COLO668 (cell line): ENCODE measurements at regions not wholly inside any gene's neighbourhood (a gene's known extent, or its start where the extent isn't known, plus 50 kb on each side); places are given as distances from the start of the nearest gene placed in this dataset.
"Not testable (repeated sequence)": the region's sequence is repeated elsewhere in the genome, so short reads cannot be mapped to it uniquely, and the experiment has no call there.

Experiments used
- DNase-seq: peaks from one replicate; lab custom pipeline; 2025; ENCODE audit not compliant: unreplicated experiment; lab: John Stamatoyannopoulos, UW

- no peak for DNase-seq
Measured at GRCh38 chr17:62156949-62157348, 91.9 kb upstream of the MED13 start.

GRCh38 chr17:62154909-62155308 is 89.8 kb upstream of the MED13 start:
- DNase-seq = no peak

GRCh38 chr17:62150471-62150870 is 85.4 kb upstream of the MED13 start:
- no peak for DNase-seq

DNA sequence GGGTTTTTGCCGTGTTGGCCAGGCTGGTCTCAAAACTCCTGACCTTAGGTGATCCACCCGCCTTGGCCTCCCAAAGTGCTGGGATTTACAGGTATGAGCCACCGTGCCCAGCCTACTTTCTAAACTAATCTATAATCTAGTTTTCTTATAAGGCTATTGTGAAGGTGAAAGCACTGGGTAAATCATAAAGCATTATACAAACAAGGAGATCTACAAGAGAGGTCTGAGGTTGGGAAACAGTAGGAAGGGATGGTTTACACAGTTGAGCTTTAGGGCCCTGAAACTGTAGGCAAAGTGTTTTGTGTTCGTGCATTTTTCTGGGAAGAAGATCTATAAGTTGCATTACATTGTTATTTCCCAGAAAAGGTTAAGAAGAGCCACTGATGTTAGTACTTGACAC is 84.9 kb upstream of the MED13 start:
- no peak for DNase-seq

GRCh38 chr17:62147284-62147683 is 82.2 kb upstream of the MED13 start:
- DNase-seq = no peak

DNA sequence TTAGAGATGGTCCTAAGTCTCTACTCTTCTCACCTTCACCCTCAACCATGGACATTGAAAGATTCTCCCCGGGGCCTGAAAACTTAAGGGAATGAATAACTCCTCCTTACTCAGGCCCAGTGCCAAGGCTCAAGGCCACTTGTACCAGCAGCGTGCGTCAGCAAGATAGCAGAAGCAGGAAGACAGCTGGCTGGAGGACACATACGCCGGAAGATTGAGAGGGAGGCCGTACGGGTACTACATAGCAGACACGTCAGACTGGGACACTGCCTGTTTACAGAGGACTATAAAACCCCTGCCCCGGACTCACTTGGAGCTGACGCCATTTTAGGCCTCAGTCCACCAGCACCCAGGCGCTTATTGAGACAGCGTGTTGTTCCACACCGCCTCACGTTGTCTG is 75.8 kb upstream of the MED13 start:
- no peak for DNase-seq

- DNase-seq = no peak
Measured at GRCh38 chr17:62140376-62140775, 75.3 kb upstream of the MED13 start.

DNA sequence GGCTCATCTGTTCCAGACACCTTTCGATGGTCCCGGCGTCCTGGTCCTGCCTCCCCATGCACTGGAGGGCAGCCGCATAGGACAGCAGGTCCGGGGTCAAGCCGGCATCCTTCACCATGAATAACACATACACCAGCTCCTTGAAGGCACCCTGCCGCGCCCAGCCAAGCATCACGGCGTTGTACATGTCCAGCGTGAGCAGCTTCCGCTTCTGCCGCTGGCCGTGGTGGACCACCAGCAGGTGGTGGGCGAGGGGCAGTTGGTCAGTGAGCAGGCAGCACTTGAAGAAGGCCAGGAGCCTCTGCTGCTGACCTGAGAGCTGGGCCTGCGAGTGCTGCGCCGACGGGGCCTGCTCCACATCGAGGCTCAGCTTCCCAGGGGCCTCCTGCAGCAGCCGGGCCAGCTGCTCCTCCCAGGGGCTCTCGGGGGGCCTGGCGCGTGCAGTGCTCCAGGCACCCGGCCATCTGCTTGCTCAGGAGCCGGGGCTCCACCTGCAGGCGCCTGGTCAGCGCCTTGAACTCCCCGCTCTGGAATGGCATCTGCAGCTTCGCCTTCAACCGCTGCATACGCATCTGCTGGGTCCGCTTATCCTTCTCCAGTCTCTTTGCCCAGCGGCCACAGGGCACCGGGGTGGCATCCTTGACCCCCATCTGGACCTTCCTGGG is 74.7 kb upstream of the MED13 start:
- not testable (repeated sequence) for DNase-seq

- DNase-seq = no peak
Measured at GRCh38 chr17:62139141-62139540, 74.1 kb upstream of the MED13 start.

- DNase-seq = peak; percentile 41
Measured at GRCh38 chr17:62138676-62139121, 73.6 kb upstream of the MED13 start.

DNA sequence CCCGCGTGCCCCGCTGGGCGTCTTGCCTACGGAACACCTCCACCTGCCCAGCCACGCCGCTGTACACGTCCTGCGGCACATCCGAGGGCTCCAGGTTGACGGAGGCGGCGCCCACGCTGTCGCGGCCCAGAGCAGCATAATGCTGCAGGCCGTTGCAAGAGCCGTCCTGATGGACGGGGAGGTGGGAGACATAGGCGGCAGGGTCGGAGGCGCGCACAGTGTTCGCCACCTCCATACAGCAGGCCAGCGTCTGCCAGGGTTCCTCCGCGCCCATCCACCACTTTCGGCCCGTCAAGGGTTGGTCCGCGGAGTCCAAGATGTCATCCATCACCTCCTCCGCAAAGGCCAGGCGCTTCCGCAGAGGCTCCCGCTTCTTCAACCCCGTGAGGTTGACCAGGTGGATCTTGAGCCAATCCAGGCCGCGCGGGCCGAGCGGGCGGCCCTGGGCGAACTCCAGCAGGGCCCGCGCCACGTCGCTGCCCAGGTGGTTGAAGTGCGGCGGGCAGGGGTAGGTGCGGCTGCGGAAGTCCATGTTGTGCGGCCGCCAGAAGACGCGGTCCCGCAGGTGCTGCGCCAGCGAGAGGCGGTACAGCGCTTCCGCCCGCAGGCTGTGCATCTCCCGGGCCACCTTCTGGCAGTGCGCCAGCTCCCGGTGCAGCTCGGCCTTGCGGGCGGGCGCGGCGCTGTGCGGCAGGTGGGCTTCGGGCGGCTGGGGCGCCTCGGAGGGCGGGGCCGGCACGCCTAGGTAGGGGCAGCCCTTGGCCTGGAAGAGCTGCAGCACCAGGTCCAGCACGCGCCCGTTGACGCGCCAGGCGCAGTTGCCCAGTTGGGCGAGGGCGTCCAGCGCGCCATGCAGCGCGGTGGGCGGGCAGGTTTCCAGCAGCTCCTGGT is 72.9 kb upstream of the MED13 start:
- DNase-seq = peak; percentile 31

DNA sequence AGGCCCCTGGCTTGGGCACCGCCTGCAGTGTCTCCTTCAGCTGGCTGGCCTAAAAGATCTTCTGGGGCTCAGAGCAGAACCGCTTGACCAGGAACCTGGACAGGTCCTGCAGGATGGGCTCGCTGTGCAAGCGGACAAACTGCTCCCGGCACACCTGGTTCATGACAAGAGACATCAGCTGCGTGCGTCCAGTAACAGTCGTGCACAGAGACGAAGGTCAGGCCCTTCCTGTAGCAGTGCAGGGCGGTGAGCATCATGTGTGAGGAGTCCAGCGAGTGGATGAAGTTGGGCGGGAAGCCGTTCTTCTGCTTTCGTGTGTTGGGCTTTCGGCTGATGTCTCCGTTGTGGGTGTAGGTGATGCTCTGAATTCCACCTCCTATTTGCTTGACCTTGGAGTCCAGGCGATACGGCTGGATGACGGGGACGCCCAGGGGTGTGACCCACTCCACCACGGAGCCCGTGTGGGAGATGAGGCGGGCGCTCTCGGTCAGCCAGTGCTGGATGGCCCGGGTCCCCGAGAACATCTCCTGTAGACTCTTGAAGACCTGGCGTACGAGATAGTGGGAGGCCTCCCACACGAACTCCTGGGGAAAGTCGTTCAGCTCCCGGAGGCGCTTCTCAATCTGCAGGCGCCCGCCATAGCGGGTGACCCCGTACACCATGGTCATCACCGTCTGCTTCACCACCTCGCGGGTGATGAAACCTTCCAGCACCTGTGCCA is 72.1 kb upstream of the MED13 start:
- DNase-seq = not testable (repeated sequence)

GRCh38 chr17:62135742-62136141 is 70.7 kb upstream of the MED13 start:
- no peak for DNase-seq

GRCh38 chr17:62135096-62135495 is 70.0 kb upstream of the MED13 start:
- DNase-seq = not testable (repeated sequence)

DNA sequence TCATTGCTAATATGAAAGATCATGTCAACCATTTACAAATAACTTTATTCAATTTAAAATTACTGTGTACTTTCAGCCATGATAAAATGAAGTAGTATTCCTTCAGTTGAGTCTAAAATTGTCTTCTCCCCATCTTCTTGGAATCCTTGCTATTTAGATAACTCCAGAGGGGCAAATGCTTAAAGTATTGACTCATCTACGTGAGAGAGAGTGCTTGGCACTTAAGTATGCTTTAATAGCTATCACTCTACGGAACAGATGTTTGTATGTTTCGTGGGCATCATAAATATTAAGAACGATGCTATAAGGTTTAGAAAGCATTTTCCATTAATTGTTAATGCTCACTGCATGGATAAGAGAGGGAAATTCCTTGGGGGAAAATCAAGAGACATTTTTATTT is 69.3 kb upstream of the MED13 start:
- DNase-seq = no peak

DNA sequence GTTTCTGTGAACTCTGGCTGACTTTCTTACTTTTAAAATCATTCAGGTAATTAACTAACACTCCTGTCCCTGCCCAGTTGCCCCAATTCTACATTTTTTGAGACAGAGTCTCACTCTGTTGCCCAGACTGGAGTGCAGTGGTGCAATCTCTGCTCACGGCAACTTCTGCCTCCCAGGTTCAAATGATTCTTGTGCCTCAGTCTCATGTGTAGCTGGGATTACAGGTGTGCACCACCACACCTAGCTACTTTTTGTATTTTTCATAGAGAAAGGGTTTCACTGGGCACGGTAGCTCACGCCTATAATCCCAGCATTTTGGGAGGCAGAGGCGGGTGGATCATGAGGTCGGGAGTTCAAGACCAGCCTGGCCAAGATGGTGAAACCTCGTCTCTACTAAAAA is 66.2 kb upstream of the MED13 start:
- DNase-seq = not testable (repeated sequence)

DNA sequence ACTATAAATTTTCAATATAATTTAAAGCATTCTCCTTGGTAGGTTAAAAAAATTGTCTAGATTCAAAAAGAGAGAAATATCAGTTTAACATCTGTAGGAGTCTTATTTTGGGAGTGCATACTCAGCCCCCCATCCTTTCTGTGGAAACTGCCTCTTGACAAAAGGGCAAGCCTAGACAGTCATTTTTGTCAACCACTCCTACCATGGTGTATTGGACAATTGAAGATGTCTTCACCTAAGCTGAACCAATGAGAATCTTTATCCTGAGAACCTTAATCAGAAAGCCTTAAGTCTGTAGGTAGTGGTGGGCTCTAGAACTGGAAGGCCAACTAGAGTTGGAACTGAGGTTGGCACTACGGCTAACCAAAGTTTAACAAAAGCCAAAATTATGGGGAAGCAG is 65.7 kb upstream of the MED13 start:
- DNase-seq = no peak

DNA sequence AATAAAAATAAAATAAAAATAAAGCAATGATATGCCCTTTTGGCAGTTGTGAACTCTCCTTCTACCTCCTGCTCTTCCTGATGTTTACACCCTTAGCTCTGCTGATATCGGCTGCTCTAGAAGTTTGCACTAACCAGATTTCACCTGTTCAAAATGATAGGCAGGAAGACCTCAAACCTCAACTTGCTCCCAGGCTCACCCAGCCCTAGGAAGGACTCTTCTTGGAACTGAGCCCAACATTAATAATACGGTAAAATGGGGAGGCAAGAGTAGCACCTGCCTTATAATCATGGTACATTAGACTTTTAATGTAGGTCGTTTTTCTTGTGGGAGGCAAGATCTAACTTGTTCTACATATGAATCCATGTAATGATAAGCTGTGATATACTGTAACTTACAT is 61.2 kb upstream of the MED13 start:
- no peak for DNase-seq

DNA sequence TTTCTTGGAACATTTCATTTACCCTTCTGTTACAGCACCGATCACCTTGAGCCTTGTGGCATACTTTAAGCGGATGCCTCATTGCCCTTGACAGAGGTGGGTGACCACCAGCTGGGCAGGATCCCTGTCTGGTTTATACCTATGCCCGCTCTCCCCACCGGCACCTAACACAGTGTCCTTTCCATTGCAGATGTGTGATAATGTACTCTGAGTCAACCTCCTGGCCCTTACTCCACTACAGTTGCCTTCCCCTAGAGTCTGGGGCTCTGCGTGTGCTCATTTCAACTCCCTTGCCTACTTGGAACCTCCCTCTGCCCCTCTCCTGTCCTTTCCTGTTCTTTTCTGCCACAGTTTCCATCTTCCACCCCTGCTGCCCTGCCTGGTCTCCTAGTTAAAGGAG is 60.2 kb upstream of the MED13 start:
- no peak for DNase-seq

- DNase-seq = no peak
Measured at GRCh38 chr17:62121025-62121730, 56.1 kb upstream of the MED13 start.

GRCh38 chr17:62119373-62119772 is 54.3 kb upstream of the MED13 start:
- no peak for DNase-seq
